ENCODE measurements at regions not wholly inside any gene's neighbourhood (a gene's known extent, or its start where the extent isn't known, plus 50 kb on each side); places are given as distances from the start of the nearest gene placed in this dataset.
"Not testable (repeated sequence)": the region's sequence is repeated elsewhere in the genome, so short reads cannot be mapped to it uniquely, and the experiment has no call there.

- no peak for DNase-seq
Observed at GRCh38 chr12:25424211-25424731, 128.8 kb downstream of the LMNTD1 start.

- DNase-seq = no peak
Observed at GRCh38 chr12:25423355-25424050, 129.6 kb downstream of the LMNTD1 start.

- no peak for DNase-seq
Observed at GRCh38 chr12:25422241-25422640, 130.8 kb downstream of the LMNTD1 start.

GRCh38 chr12:25421651-25422167 is 131.4 kb downstream of the LMNTD1 start:
- DNase-seq = no peak

- no peak for DNase-seq
Observed at GRCh38 chr12:25420116-25420515, 133.0 kb downstream of the LMNTD1 start.

GRCh38 chr12:25419595-25419994 is 133.5 kb downstream of the LMNTD1 start:
- DNase-seq = no peak

GRCh38 chr12:25417071-25417470 is 136.0 kb downstream of the LMNTD1 start:
- no peak for DNase-seq

GRCh38 chr12:25416516-25416915 is 136.6 kb downstream of the LMNTD1 start:
- DNase-seq = no peak

GRCh38 chr12:25415004-25415403 is 138.1 kb downstream of the LMNTD1 start:
- no peak for DNase-seq

GRCh38 chr12:25412735-25413134 is 140.3 kb downstream of the LMNTD1 start:
- no peak for DNase-seq

GRCh38 chr12:25404955-25405354 is 148.1 kb downstream of the LMNTD1 start:
- DNase-seq = no peak

GRCh38 chr12:25401547-25402345 is 151.0 kb upstream of the KRAS start:
- no peak for DNase-seq

GRCh38 chr12:25397001-25397400 is 146.3 kb upstream of the KRAS start:
- DNase-seq = no peak

- no peak for DNase-seq
Observed at GRCh38 chr12:25395227-25395626, 144.5 kb upstream of the KRAS start.

GRCh38 chr12:25394775-25395174 is 144.0 kb upstream of the KRAS start:
- DNase-seq = not testable (repeated sequence)

GRCh38 chr12:25394025-25394424 is 143.3 kb upstream of the KRAS start:
- DNase-seq = no peak

GRCh38 chr12:25391346-25391745 is 140.6 kb upstream of the KRAS start:
- DNase-seq = not testable (repeated sequence)

- no peak for DNase-seq
Observed at GRCh38 chr12:25388183-25388582, 137.5 kb upstream of the KRAS start.

- no peak for DNase-seq
Observed at GRCh38 chr12:25387732-25388050, 137.0 kb upstream of the KRAS start.

GRCh38 chr12:25386831-25387731 is 136.4 kb upstream of the KRAS start:
- DNase-seq = peak; percentile 51 to 68

GRCh38 chr12:25384893-25385248 is 134.1 kb upstream of the KRAS start:
- no peak for DNase-seq

GRCh38 chr12:25384038-25384892 is 133.5 kb upstream of the KRAS start:
- no peak for DNase-seq
